GM13976 (cell line): ENCODE measurements at regions not wholly inside any gene's neighbourhood (a gene's known extent, or its start where the extent isn't known, plus 50 kb on each side); places are given as distances from the start of the nearest gene placed in this dataset.

Experiments used
- DNase-seq: peaks from one replicate; pipeline ENCODE4 v3.0.0; 2012; ENCODE audit warnings: low spot score
- CTCF ChIP-seq: IDR thresholded peaks from 2 replicates; pipeline ENCODE4 v1.5.1; 2012; ENCODE audit warnings: borderline replicate concordance, mild to moderate bottlenecking; ENCODE audit not compliant: insufficient read depth; ENCODE audit errors: extremely low read depth, missing control alignments, control extremely low read depth
- in situ Hi-C: fragments of 300-500 bp; cut with MboI; formaldehyde crosslinking; loops from one replicate; pipeline ENCODE4 v1.12.0; 2022; ENCODE audit warnings: low sequenced_read_pairs, mixed read lengths, inconsistent platforms; ENCODE audit not compliant: unreplicated experiment

GRCh38 chr6:147947521-147947920, 395.1 kb upstream of the SASH1 start:
- in situ Hi-C loops, result no loop called here
- no peak for TF ChIP-seq CTCF
- no peak for DNase-seq

- in situ Hi-C loops, result no loop called here
- no peak for DNase-seq
- TF ChIP-seq CTCF, result no peak
These were observed 392.5 kb upstream of the SASH1 start for GRCh38 chr6:147949981-147950622.

GRCh38 chr6:147950623-147950987, 392.0 kb upstream of the SASH1 start:
- no peak for TF ChIP-seq CTCF
- no peak for DNase-seq
- in situ Hi-C loops, result no loop called here

GRCh38 chr6:147951726-147952125, 390.9 kb upstream of the SASH1 start:
- in situ Hi-C loops, result no loop called here
- no peak for DNase-seq
- no peak for TF ChIP-seq CTCF

- no peak for TF ChIP-seq CTCF
- in situ Hi-C loops, result no loop called here
- DNase-seq, result no peak
These were observed 387.7 kb upstream of the SASH1 start for GRCh38 chr6:147954938-147955337.

- in situ Hi-C loops, result no loop called here
- DNase-seq, result no peak
- no peak for TF ChIP-seq CTCF
These were observed 384.0 kb upstream of the SASH1 start for GRCh38 chr6:147958683-147959082.
